HEK293 (cell line): ENCODE measurements at regions not wholly inside any gene's neighbourhood (a gene's known extent, or its start where the extent isn't known, plus 50 kb on each side); places are given as distances from the start of the nearest gene placed in this dataset.

ENCODE experiments used
- CTCF ChIA-PET: fragments of 350-600 bp; formaldehyde crosslinking; extraction: SDS; loops from one replicate; lab custom pipeline; 2021; ENCODE audit warnings: antibody characterized with exemption; lab: Yijun Ruan, JAX
- POLR2A ChIA-PET: fragments of 300-600 bp; formaldehyde crosslinking; extraction: SDS; loops from one replicate; lab custom pipeline; 2020; ENCODE audit warnings: antibody characterized with exemption, inconsistent platforms; lab: Yijun Ruan, JAX
- H3K27ac ChIP-seq: fragments of 200-500 bp; sonication (Bioruptor generic); 2 replicates; pipeline ENCODE4 v1.5.1; 2014; ENCODE audit warnings: low read depth, low read length, control low read depth, inconsistent platforms; ENCODE audit errors: extremely low read depth
- H3K36me3 ChIP-seq, 2 experiments: fragments of 200-500 bp in 1 of 2; sonication (Bioruptor generic) in 1 of 2; 1 replicate in 1 of 2; 2 replicates in 1 of 2; pipeline ENCODE4 v1.5.1; 2014 to 2017; ENCODE audit warnings: inconsistent platforms in 2 of 2, low read length in 2 of 2; ENCODE audit not compliant: control insufficient read depth in 2 of 2, insufficient read depth in 1 of 2
- H3K4me1 ChIP-seq: fragments of 200-500 bp; sonication (Bioruptor generic); 2 replicates; pipeline ENCODE4 v1.5.1; 2014; ENCODE audit warnings: mild to moderate bottlenecking, low read length, inconsistent platforms; ENCODE audit not compliant: control insufficient read depth, insufficient read depth
- H3K4me3 ChIP-seq: 2 replicates; pipeline ENCODE4 v1.5.1; 2011; ENCODE audit warnings: low read depth, mild to moderate bottlenecking, control low read depth, low read length, moderate library complexity
- H3K9me3 ChIP-seq: fragments of 200-500 bp; sonication (Bioruptor generic); 2 replicates; pipeline ENCODE4 v1.5.1; 2014; ENCODE audit warnings: low read depth, low read length, inconsistent platforms; ENCODE audit not compliant: control insufficient read depth, insufficient read depth
- GFI1B ChIP-seq: fragments of 450-650 bp; formaldehyde crosslinking; IDR thresholded peaks from 2 replicates; pipeline ENCODE4 v1.5.1; 2016; ENCODE audit warnings: missing biosample characterization, missing genetic modification characterization
- GLIS2 ChIP-seq: fragments of 450-650 bp; formaldehyde crosslinking; IDR thresholded peaks from 2 replicates; pipeline ENCODE4 v1.5.1; 2016; ENCODE audit warnings: missing biosample characterization, missing genetic modification characterization
- PRDM1 ChIP-seq: fragments of 450-650 bp; formaldehyde crosslinking; IDR thresholded peaks from 2 replicates; pipeline ENCODE4; 2016; ENCODE audit warnings: missing biosample characterization, missing genetic modification characterization
- SALL2 ChIP-seq: fragments of 450-650 bp; formaldehyde crosslinking; IDR thresholded peaks from 2 replicates; pipeline ENCODE4 v1.5.0; 2017; ENCODE audit warnings: missing biosample characterization, mild to moderate bottlenecking, missing genetic modification characterization, borderline replicate concordance
- SETDB1 ChIP-seq: IDR thresholded peaks from one replicate; pipeline ENCODE4 v1.6.1; 2017; ENCODE audit warnings: mild to moderate bottlenecking, low read length, moderate library complexity, mixed read lengths; ENCODE audit not compliant: insufficient read length
- ZBTB20 ChIP-seq: fragments of 450-650 bp; formaldehyde crosslinking; IDR thresholded peaks from 2 replicates; pipeline ENCODE4 v1.5.1; 2016; ENCODE audit warnings: missing biosample characterization, missing genetic modification characterization
- ZBTB8A ChIP-seq: fragments of 450-650 bp; formaldehyde crosslinking; IDR thresholded peaks from 2 replicates; pipeline ENCODE4 v1.5.1; 2016; ENCODE audit warnings: missing biosample characterization, missing genetic modification characterization
- ZFP3 ChIP-seq: fragments of 450-650 bp; formaldehyde crosslinking; IDR thresholded peaks from 2 replicates; pipeline ENCODE4 v1.5.1; 2016; ENCODE audit warnings: low read depth, missing biosample characterization, missing genetic modification characterization
- ZNF148 ChIP-seq: fragments of 450-650 bp; formaldehyde crosslinking; IDR thresholded peaks from 2 replicates; pipeline ENCODE4 v1.5.0; 2017; ENCODE audit warnings: missing biosample characterization, missing genetic modification characterization, borderline replicate concordance
- ZNF174 ChIP-seq: fragments of 450-650 bp; formaldehyde crosslinking; IDR thresholded peaks from 2 replicates; pipeline ENCODE4 v1.5.0; 2017; ENCODE audit warnings: missing biosample characterization, mild to moderate bottlenecking, missing genetic modification characterization
- ZNF280D ChIP-seq: fragments of 450-650 bp; formaldehyde crosslinking; IDR thresholded peaks from 2 replicates; pipeline ENCODE4 v1.5.1; 2016; ENCODE audit warnings: missing biosample characterization, missing genetic modification characterization
- ZNF426 ChIP-seq: fragments of 450-650 bp; formaldehyde crosslinking; IDR thresholded peaks from 2 replicates; pipeline ENCODE4 v1.5.1; 2017; ENCODE audit warnings: missing biosample characterization, missing genetic modification characterization, mild to moderate bottlenecking, inconsistent platforms, moderate library complexity
- ZNF521 ChIP-seq: fragments of 450-650 bp; formaldehyde crosslinking; IDR thresholded peaks from 2 replicates; pipeline ENCODE4 v1.5.1; 2017; ENCODE audit warnings: missing biosample characterization, mild to moderate bottlenecking, missing genetic modification characterization
- ZNF549 ChIP-seq: fragments of 450-650 bp; IDR thresholded peaks from 2 replicates; pipeline ENCODE4 v1.5.1; 2018; ENCODE audit warnings: missing biosample characterization, missing genetic modification characterization, mild to moderate bottlenecking, inconsistent platforms, moderate library complexity
- ZNF558 ChIP-seq: fragments of 450-650 bp; formaldehyde crosslinking; IDR thresholded peaks from 2 replicates; pipeline ENCODE4 v1.5.1; 2016; ENCODE audit warnings: missing biosample characterization, missing genetic modification characterization
- ZNF561 ChIP-seq: fragments of 450-650 bp; IDR thresholded peaks from 2 replicates; pipeline ENCODE4 v1.5.1; 2018; ENCODE audit warnings: missing biosample characterization, missing genetic modification characterization, borderline replicate concordance
- ZNF585B ChIP-seq: fragments of 450-650 bp; formaldehyde crosslinking; IDR thresholded peaks from 2 replicates; pipeline ENCODE4 v1.5.1; 2016; ENCODE audit warnings: missing biosample characterization, missing genetic modification characterization
- ZNF76 ChIP-seq: fragments of 450-650 bp; formaldehyde crosslinking; IDR thresholded peaks from 2 replicates; pipeline ENCODE4; 2016; ENCODE audit warnings: low read depth, missing biosample characterization, missing genetic modification characterization, borderline replicate concordance
- ZNF830 ChIP-seq: fragments of 450-650 bp; IDR thresholded peaks from 2 replicates; pipeline ENCODE4 v1.5.0; 2018; ENCODE audit warnings: missing biosample characterization, missing genetic modification characterization, low read depth, mild to moderate bottlenecking, moderate library complexity
- TF ChIP-seq, protein P1 (sequence below): fragments of 450-650 bp; formaldehyde crosslinking; IDR thresholded peaks from 2 replicates; pipeline ENCODE4 v1.5.1; 2017; ENCODE audit warnings: missing biosample characterization, mild to moderate bottlenecking, missing genetic modification characterization, moderate library complexity

- TF ChIP-seq ZNF280D (tag by site-specific recombination) (no peak), ZBTB8A (tag by site-specific recombination) (no peak), ZNF426 (no peak), PRDM1 (no peak), ZNF76 (no peak), ZNF585B (tag by site-specific recombination) (no peak)
- TF ChIP-seq, protein P1, sequence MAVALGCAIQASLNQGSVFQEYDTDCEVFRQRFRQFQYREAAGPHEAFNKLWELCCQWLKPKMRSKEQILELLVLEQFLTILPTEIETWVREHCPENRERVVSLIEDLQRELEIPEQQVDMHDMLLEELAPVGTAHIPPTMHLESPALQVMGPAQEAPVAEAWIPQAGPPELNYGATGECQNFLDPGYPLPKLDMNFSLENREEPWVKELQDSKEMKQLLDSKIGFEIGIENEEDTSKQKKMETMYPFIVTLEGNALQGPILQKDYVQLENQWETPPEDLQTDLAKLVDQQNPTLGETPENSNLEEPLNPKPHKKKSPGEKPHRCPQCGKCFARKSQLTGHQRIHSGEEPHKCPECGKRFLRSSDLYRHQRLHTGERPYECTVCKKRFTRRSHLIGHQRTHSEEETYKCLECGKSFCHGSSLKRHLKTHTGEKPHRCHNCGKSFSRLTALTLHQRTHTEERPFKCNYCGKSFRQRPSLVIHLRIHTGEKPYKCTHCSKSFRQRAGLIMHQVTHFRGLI (tag by site-specific recombination) = no peak
Observed at GRCh38 chr14:41549282-41549681, 57.4 kb upstream of the LRFN5 start (continued).

GRCh38 chr14:41548666-41549065 lies 58.0 kb upstream of the LRFN5 start:
- no peaks in the 10 kb centered on the region for H3K9me3 ChIP-seq
- POLR2A ChIA-PET = no interaction called here
- no peaks in the 10 kb centered on the region for H3K4me1 ChIP-seq
- H3K4me3 ChIP-seq = no peak overlapping the region
- TF ChIP-seq ZNF148 (tag by site-specific recombination) (no peak), ZNF830 (tag by site-specific recombination) (no peak), ZNF174 (tag by site-specific recombination) (no peak)
- TF ChIP-seq, all 188 proteins: peak for 0
- Histone ChIP-seq H3K36me3 (no peaks in the 10 kb centered on the region), H3K27ac (no peak overlapping the region)
- CTCF ChIA-PET = interaction anchor here (1.5 kb wide), 1 partner anchor 52 kb away, joined by 3 read pairs; no protein-coding TSS in a partner anchor

GRCh38 chr14:41541333-41541732 lies 65.3 kb upstream of the LRFN5 start:
- Histone ChIP-seq H3K27ac (no peak overlapping the region), H3K4me3 (no peak overlapping the region), H3K36me3 (no peaks in the 10 kb centered on the region), H3K4me1 (no peaks in the 10 kb centered on the region), H3K9me3 (no peaks in the 10 kb centered on the region)
- POLR2A ChIA-PET = no interaction called here
- TF ChIP-seq ZNF561 (tag by site-specific recombination) (no peak), GFI1B (tag by site-specific recombination) (no peak), ZFP3 (tag by site-specific recombination) (no peak), ZNF558 (tag by site-specific recombination) (no peak), SETDB1 (no peak), ZNF549 (tag by site-specific recombination) (no peak), GLIS2 (tag by site-specific recombination) (no peak), ZNF521 (tag by site-specific recombination) (no peak), SALL2 (tag by site-specific recombination) (no peak), ZBTB20 (tag by site-specific recombination) (no peak)
- CTCF ChIA-PET = no interaction called here
